Neural cell (in vitro differentiated cells): ENCODE measurements at regions not wholly inside any gene's neighbourhood (a gene's known extent, or its start where the extent isn't known, plus 50 kb on each side); places are given as distances from the start of the nearest gene placed in this dataset.

ENCODE experiments used
- H2AFZ ChIP-seq: fragments of 200-600, 300-800 bp; sonication (generic), shearing (Covaris generic); 2 replicates; pipeline ENCODE4 v1.6.0; 2014; ENCODE audit warnings: low read depth, mild to moderate bottlenecking, antibody characterized with exemption, low read length, moderate library complexity
- H3F3A ChIP-seq: fragments of 200-600 bp; shearing (Covaris generic); 2 replicates; pipeline ENCODE4 v1.6.1; 2016; ENCODE audit warnings: mild to moderate bottlenecking, moderate library complexity, mixed read lengths, antibody characterized with exemption, low read length; ENCODE audit not compliant: insufficient read depth, poor library complexity, severe bottlenecking
- H3K27ac ChIP-seq: fragments of 200-600, 300-800 bp; sonication (generic), shearing (Covaris generic); 2 replicates; pipeline ENCODE4 v1.5.1; 2014; ENCODE audit warnings: mild to moderate bottlenecking, low read length, moderate library complexity
- H3K27me3 ChIP-seq: fragments of 300-800, 200-600 bp; sonication (generic), shearing (Covaris generic); 2 replicates; pipeline ENCODE4 v1.6.0; 2014; ENCODE audit warnings: mild to moderate bottlenecking, low read depth, low read length, moderate library complexity; ENCODE audit not compliant: insufficient read depth
- H3K36me3 ChIP-seq: fragments of 300-800, 200-600 bp; sonication (generic), shearing (Covaris generic); 2 replicates; pipeline ENCODE4 v1.5.1; 2014; ENCODE audit warnings: mild to moderate bottlenecking, antibody characterized with exemption, low read length, moderate library complexity; ENCODE audit not compliant: insufficient read depth
- H3K4me2 ChIP-seq: fragments of 300-800, 200-600 bp; sonication (generic), shearing (Covaris generic); 2 replicates; pipeline ENCODE4 v1.6.0; 2014; ENCODE audit warnings: mild to moderate bottlenecking, low read length
- H3K4me3 ChIP-seq: fragments of 300-800, 200-600 bp; sonication (generic), shearing (Covaris generic); 2 replicates; pipeline ENCODE4 v1.5.1; 2014; ENCODE audit warnings: mild to moderate bottlenecking, low read length, moderate library complexity
- H3K79me2 ChIP-seq: fragments of 200-600 bp; shearing (Covaris generic); replicated peaks from 2 replicates; pipeline ENCODE4 v1.6.0; 2014; ENCODE audit warnings: mild to moderate bottlenecking, low read length, moderate library complexity; ENCODE audit not compliant: insufficient read depth
- H3K9ac ChIP-seq: fragments of 300-800, 200-600 bp; sonication (generic), shearing (Covaris generic); 2 replicates; pipeline ENCODE4 v1.6.1; 2016; ENCODE audit warnings: mild to moderate bottlenecking, low read length, mixed read lengths
- H3K9me2 ChIP-seq: fragments of 200-600 bp; shearing (Covaris generic); 2 replicates; pipeline ENCODE4 v1.6.1; 2016; ENCODE audit warnings: mild to moderate bottlenecking, low read length, mixed read lengths; ENCODE audit not compliant: insufficient read depth
- H3K9me3 ChIP-seq: fragments of 200-600, 300-800 bp; sonication (generic), shearing (Covaris generic); 2 replicates; pipeline ENCODE4 v1.6.1; 2016; ENCODE audit warnings: mild to moderate bottlenecking, mixed run types, low read length, moderate library complexity, mixed read lengths
- H4K20me1 ChIP-seq: fragments of 200-600 bp; shearing (Covaris generic); 2 replicates; pipeline ENCODE4 v1.6.1; 2016; ENCODE audit warnings: mild to moderate bottlenecking, mixed run types; ENCODE audit not compliant: insufficient read depth
- CTCF ChIP-seq: fragments of 450-650 bp; IDR thresholded peaks from 2 replicates; pipeline ENCODE4 v1.5.1; 2014; ENCODE audit warnings: antibody characterized with exemption, mild to moderate bottlenecking, moderate library complexity; ENCODE audit not compliant: poor library complexity, severe bottlenecking
- EP300 ChIP-seq: fragments of 450-650 bp; conservative IDR thresholded peaks from 2 replicates; pipeline ENCODE4 v1.6.1; 2014; ENCODE audit warnings: antibody characterized with exemption, mild to moderate bottlenecking, moderate library complexity; ENCODE audit not compliant: poor library complexity, severe bottlenecking
- EZH2 ChIP-seq: fragments of 200-600, 300-800 bp; shearing (Covaris generic), sonication (generic); IDR thresholded peaks from 2 replicates; pipeline ENCODE4 v1.6.1; 2014; ENCODE audit warnings: antibody characterized with exemption, low read length, borderline replicate concordance, mild to moderate bottlenecking; ENCODE audit not compliant: insufficient read depth, poor library complexity, severe bottlenecking
- MXI1 ChIP-seq: fragments of 450-650 bp; conservative IDR thresholded peaks from 2 replicates; pipeline ENCODE4 v1.6.1; 2014; ENCODE audit warnings: antibody characterized with exemption, mild to moderate bottlenecking; ENCODE audit not compliant: poor library complexity, severe bottlenecking
- POLR2AphosphoS5 ChIP-seq: IDR thresholded peaks from 2 replicates; pipeline ENCODE4 v1.6.1; 2012
- RAD21 ChIP-seq: fragments of 450-650 bp; conservative IDR thresholded peaks from 2 replicates; pipeline ENCODE4 v1.6.1; 2014; ENCODE audit warnings: antibody characterized with exemption, mild to moderate bottlenecking, moderate library complexity
- REST ChIP-seq: IDR thresholded peaks from 2 replicates; pipeline ENCODE4 v1.6.1; 2012; ENCODE audit warnings: borderline replicate concordance
- SMC3 ChIP-seq: fragments of 450-650 bp; conservative IDR thresholded peaks from 2 replicates; pipeline ENCODE4 v1.6.1; 2014; ENCODE audit warnings: antibody characterized with exemption, mild to moderate bottlenecking, moderate library complexity; ENCODE audit not compliant: poor library complexity
- TAF1 ChIP-seq: IDR thresholded peaks from 2 replicates; pipeline ENCODE4 v1.6.1; 2012; ENCODE audit warnings: low read depth

- TF ChIP-seq MXI1 (no peak), SMC3 (no peak), EP300 (no peak), RAD21 (no peak), TAF1 (no peak), REST (no peak), POLR2AphosphoS5 (no peak), CTCF (no peak), EZH2 (no peak)
- H3K9me3 ChIP-seq, result no peaks in the 10 kb centered on the region
- no peak overlapping the region for H3K27ac ChIP-seq
These were observed 710.6 kb upstream of the CELF2 start for GRCh38 chr10:10307036-10307435.

GRCh38 chr10:10307551-10307950, 710.1 kb upstream of the CELF2 start:
- Histone ChIP-seq H3K36me3 (no peaks in the 10 kb centered on the region), H3K27me3 (no peaks in the 10 kb centered on the region), H3K9ac (no peak overlapping the region), H3F3A (no peaks in the 10 kb centered on the region), H3K4me2 (no peak overlapping the region), H3K27ac (no peak overlapping the region), H4K20me1 (no peaks in the 10 kb centered on the region), H3K4me3 (no peak overlapping the region), H3K9me3 (no peaks in the 10 kb centered on the region), H3K9me2 (no peaks in the 10 kb centered on the region), H3K79me2 (no peaks in the 10 kb centered on the region), H2AFZ (no peak overlapping the region)
- TF ChIP-seq RAD21 (no peak), TAF1 (no peak), REST (no peak), POLR2AphosphoS5 (no peak), EP300 (no peak), MXI1 (no peak), CTCF (no peak), SMC3 (no peak), EZH2 (no peak)

More at GRCh38 chr10:10307036-10307435, 710.6 kb upstream of the CELF2 start:
- Histone ChIP-seq H3K4me2 (no peak overlapping the region), H3F3A (no peaks in the 10 kb centered on the region), H3K9me2 (no peaks in the 10 kb centered on the region), H2AFZ (no peak overlapping the region), H3K36me3 (no peaks in the 10 kb centered on the region), H3K79me2 (no peaks in the 10 kb centered on the region), H3K27me3 (no peaks in the 10 kb centered on the region), H3K9ac (no peak overlapping the region), H3K4me3 (no peak overlapping the region), H4K20me1 (no peaks in the 10 kb centered on the region)
